Thoracic aorta (tissue), 2 donors: ENCODE measurements at regions not wholly inside any gene's neighbourhood (a gene's known extent, or its start where the extent isn't known, plus 50 kb on each side); places are given as distances from the start of the nearest gene placed in this dataset.
"Not testable (repeated sequence)": the region's sequence is repeated elsewhere in the genome, so short reads cannot be mapped to it uniquely, and the experiment has no call there.

Experiments
- ATAC-seq: fragments of 150-250 bp; one replicate; pipeline ENCODE4 v1.8.0; 2017; ENCODE audit warnings: low read depth; ENCODE audit not compliant: insufficient number of reproducible peaks, low FRiP score
- DNase-seq: peaks from one replicate; pipeline ENCODE4 v3.0.0-alpha.2; 2020; ENCODE audit warnings: low spot score
- H3K27ac ChIP-seq, 2 donors: fragments of 200-600 bp; sonication (generic); 1 replicate in 1 of 2; 2 replicates in 1 of 2; pipeline ENCODE4 v1.5.1; 2016; ENCODE audit warnings: mild to moderate bottlenecking in 2 of 2, moderate library complexity in 2 of 2
- H3K27me3 ChIP-seq: fragments of 200-600 bp; sonication (generic); replicated peaks from 2 replicates; pipeline ENCODE4 v1.6.0; 2016; ENCODE audit warnings: mild to moderate bottlenecking; ENCODE audit not compliant: insufficient read depth
- H3K36me3 ChIP-seq: fragments of 200-600 bp; sonication (generic); one replicate; pipeline ENCODE4 v1.5.1; 2016
- H3K4me1 ChIP-seq, 2 donors: fragments of 200-600 bp; sonication (generic); 1 replicate in 1 of 2; 2 replicates in 1 of 2; pipeline versions ENCODE4 v1.5.1 to v1.6.0; 2016; ENCODE audit warnings: low read depth in 2 of 2, mild to moderate bottlenecking in 1 of 2; ENCODE audit not compliant: control insufficient read depth in 1 of 2
- H3K4me3 ChIP-seq: fragments of 200-600 bp; sonication (generic); 2 replicates; pipeline ENCODE4 v1.5.1; 2016; ENCODE audit warnings: mild to moderate bottlenecking
- H3K9me3 ChIP-seq: fragments of 200-600 bp; sonication (generic); 2 replicates; pipeline ENCODE4 v1.5.1; 2016
- CTCF ChIP-seq: fragments of 200-600 bp; sonication (generic); IDR thresholded peaks from one replicate; pipeline ENCODE4 v1.5.1; 2019; ENCODE audit warnings: antibody characterized with exemption

GRCh38 chr12:87332987-87333726 lies 696.0 kb downstream of the C12orf50 start:
- no peak overlapping the region for H3K4me3 ChIP-seq
- H3K36me3 ChIP-seq = no peaks in the 10 kb centered on the region
- no peak for TF ChIP-seq CTCF
- ATAC-seq (no peak), DNase-seq (no peak)
- H3K4me1 ChIP-seq = peaks cover 3 to 14% of the 10 kb centered on the region in 2 donors
- no peaks in the 10 kb centered on the region for H3K9me3 ChIP-seq
- H3K27ac ChIP-seq = no peak overlapping the region
- H3K27me3 ChIP-seq = no peaks in the 10 kb centered on the region

GRCh38 chr12:87330071-87330555 lies 699.1 kb downstream of the C12orf50 start:
- Histone ChIP-seq H3K4me1 (peaks cover 3 to 14% of the 10 kb centered on the region in 2 donors), H3K27ac (peak overlapping the region; percentile 46 to 51)
- not testable (repeated sequence) for ATAC-seq, H3K4me3 ChIP-seq, DNase-seq, H3K36me3 ChIP-seq, H3K9me3 ChIP-seq, H3K27me3 ChIP-seq

GRCh38 chr12:87329076-87329863 lies 699.9 kb downstream of the C12orf50 start:
- Histone ChIP-seq H3K27ac (peak overlapping the region; percentile 46 to 51), H3K9me3 (no peaks in the 10 kb centered on the region), H3K27me3 (no peaks in the 10 kb centered on the region), H3K4me3 (no peak overlapping the region), H3K36me3 (no peaks in the 10 kb centered on the region), H3K4me1 (peaks cover 4 to 14% of the 10 kb centered on the region in 2 donors)
- TF ChIP-seq CTCF = no peak
- DNase-seq (no peak), ATAC-seq (no peak)

- ATAC-seq (peak; percentile 90), DNase-seq (no peak)
- TF ChIP-seq CTCF = no peak
- Histone ChIP-seq H3K4me3 (no peak overlapping the region), H3K27ac (peak overlapping the region; percentile 38 to 42), H3K9me3 (no peaks in the 10 kb centered on the region), H3K4me1 (peaks cover 9 to 30% of the 10 kb centered on the region in 2 donors), H3K27me3 (no peaks in the 10 kb centered on the region), H3K36me3 (no peaks in the 10 kb centered on the region)
These were observed 705.8 kb downstream of the C12orf50 start for GRCh38 chr12:87323369-87323768.

- no peak for TF ChIP-seq CTCF
- no peak for ATAC-seq
- no peaks in the 10 kb centered on the region for H3K36me3 ChIP-seq
- H3K4me3 ChIP-seq = no peak overlapping the region
- no peaks in the 10 kb centered on the region for H3K9me3 ChIP-seq
- H3K4me1 ChIP-seq = peaks cover 12 to 50% of the 10 kb centered on the region in 2 donors
- no peak overlapping the region for H3K27ac ChIP-seq
- DNase-seq = no peak
- no peaks in the 10 kb centered on the region for H3K27me3 ChIP-seq
These were observed 708.5 kb downstream of the C12orf50 start for GRCh38 chr12:87320724-87321123.
